ENCODE measurements at regions not wholly inside any gene's neighbourhood (a gene's known extent, or its start where the extent isn't known, plus 50 kb on each side); places are given as distances from the start of the nearest gene placed in this dataset.

GRCh38 chr1:175812936-175813335 lies 69.5 kb upstream of the TNR start:
- Histone ChIP-seq H3K4me1 (no peaks in the 10 kb centered on the region), H3K27me3 (ENCODE audit: control insufficient read depth, insufficient read depth, low read length) (no peaks in the 10 kb centered on the region), H3K79me2 (no peaks in the 10 kb centered on the region), H3K4me3 (ENCODE audit: low read depth, low read length) (no peak overlapping the region), H3K36me3 (ENCODE audit: control insufficient read depth, insufficient read depth, low read length) (no peaks in the 10 kb centered on the region), H3K9me3 (ENCODE audit: control insufficient read depth, low read length) (no peaks in the 10 kb centered on the region), H3K9ac (no peak overlapping the region), H3K4me2 (ENCODE audit: low read length) (no peak overlapping the region), H3K27ac (no peak overlapping the region), H2AFZ (no peak overlapping the region)
- TF ChIP-seq CTCF (IDR thresholded peaks at IDR 0.05), result no peak

GRCh38 chr1:175810305-175810704 lies 66.9 kb upstream of the TNR start:
- no peak for TF ChIP-seq CTCF (IDR thresholded peaks at IDR 0.05)
- no peak overlapping the region for H3K27ac ChIP-seq
- H3K4me2 ChIP-seq (ENCODE audit: low read length), result no peak overlapping the region

GRCh38 chr1:175808999-175809398 lies 65.6 kb upstream of the TNR start:
- no peaks in the 10 kb centered on the region for H3K79me2 ChIP-seq
- no peak overlapping the region for H3K4me2 ChIP-seq (ENCODE audit: low read length)
- no peak overlapping the region for H3K4me3 ChIP-seq (ENCODE audit: low read depth, low read length)
- H3K9me3 ChIP-seq (ENCODE audit: control insufficient read depth, low read length), result no peaks in the 10 kb centered on the region
- no peak overlapping the region for H3K9ac ChIP-seq
- TF ChIP-seq CTCF (IDR thresholded peaks at IDR 0.05), result no peak
- H3K4me1 ChIP-seq, result no peaks in the 10 kb centered on the region
- H3K27me3 ChIP-seq (ENCODE audit: control insufficient read depth, insufficient read depth, low read length), result no peaks in the 10 kb centered on the region
- H2AFZ ChIP-seq, result no peak overlapping the region
- no peak overlapping the region for H3K27ac ChIP-seq
- H3K36me3 ChIP-seq (ENCODE audit: control insufficient read depth, insufficient read depth, low read length), result no peaks in the 10 kb centered on the region

More at GRCh38 chr1:175810305-175810704, 66.9 kb upstream of the TNR start:
- no peaks in the 10 kb centered on the region for H3K9me3 ChIP-seq (ENCODE audit: control insufficient read depth, low read length)
- H3K4me1 ChIP-seq, result no peaks in the 10 kb centered on the region
- no peak overlapping the region for H3K9ac ChIP-seq
- H3K79me2 ChIP-seq, result no peaks in the 10 kb centered on the region
- no peaks in the 10 kb centered on the region for H3K27me3 ChIP-seq (ENCODE audit: control insufficient read depth, insufficient read depth, low read length)
- no peak overlapping the region for H2AFZ ChIP-seq
- H3K4me3 ChIP-seq (ENCODE audit: low read depth, low read length), result no peak overlapping the region
- no peaks in the 10 kb centered on the region for H3K36me3 ChIP-seq (ENCODE audit: control insufficient read depth, insufficient read depth, low read length)

GRCh38 chr1:175808573-175808972 lies 65.2 kb upstream of the TNR start:
- Histone ChIP-seq H3K79me2 (no peaks in the 10 kb centered on the region), H3K27me3 (ENCODE audit: control insufficient read depth, insufficient read depth, low read length) (no peaks in the 10 kb centered on the region), H3K36me3 (ENCODE audit: control insufficient read depth, insufficient read depth, low read length) (no peaks in the 10 kb centered on the region), H3K27ac (no peak overlapping the region), H2AFZ (no peak overlapping the region), H3K4me2 (ENCODE audit: low read length) (no peak overlapping the region), H3K9ac (no peak overlapping the region), H3K9me3 (ENCODE audit: control insufficient read depth, low read length) (no peaks in the 10 kb centered on the region), H3K4me3 (ENCODE audit: low read depth, low read length) (no peak overlapping the region), H3K4me1 (no peaks in the 10 kb centered on the region)
- no peak for TF ChIP-seq CTCF (IDR thresholded peaks at IDR 0.05)

- Histone ChIP-seq H3K79me2 (no peaks in the 10 kb centered on the region), H3K9ac (no peak overlapping the region), H2AFZ (no peak overlapping the region), H3K36me3 (ENCODE audit: control insufficient read depth, insufficient read depth, low read length) (no peaks in the 10 kb centered on the region), H3K9me3 (ENCODE audit: control insufficient read depth, low read length) (no peaks in the 10 kb centered on the region), H3K27me3 (ENCODE audit: control insufficient read depth, insufficient read depth, low read length) (no peaks in the 10 kb centered on the region), H3K4me3 (ENCODE audit: low read depth, low read length) (no peak overlapping the region), H3K4me2 (ENCODE audit: low read length) (no peak overlapping the region), H3K4me1 (no peaks in the 10 kb centered on the region), H3K27ac (no peak overlapping the region)
- TF ChIP-seq CTCF (IDR thresholded peaks at IDR 0.05), result no peak
Observed at GRCh38 chr1:175804561-175804960, 61.2 kb upstream of the TNR start.
